UCSD-AML1 (cell line): ENCODE measurements at regions not wholly inside any gene's neighbourhood (a gene's known extent, or its start where the extent isn't known, plus 50 kb on each side); places are given as distances from the start of the nearest gene placed in this dataset.
"Not testable (repeated sequence)": the region's sequence is repeated elsewhere in the genome, so short reads cannot be mapped to it uniquely, and the experiment has no call there.

ENCODE experiments used
- DNase-seq: peaks from one replicate; lab custom pipeline; 2025; ENCODE audit not compliant: unreplicated experiment; lab: John Stamatoyannopoulos, UW

DNA sequence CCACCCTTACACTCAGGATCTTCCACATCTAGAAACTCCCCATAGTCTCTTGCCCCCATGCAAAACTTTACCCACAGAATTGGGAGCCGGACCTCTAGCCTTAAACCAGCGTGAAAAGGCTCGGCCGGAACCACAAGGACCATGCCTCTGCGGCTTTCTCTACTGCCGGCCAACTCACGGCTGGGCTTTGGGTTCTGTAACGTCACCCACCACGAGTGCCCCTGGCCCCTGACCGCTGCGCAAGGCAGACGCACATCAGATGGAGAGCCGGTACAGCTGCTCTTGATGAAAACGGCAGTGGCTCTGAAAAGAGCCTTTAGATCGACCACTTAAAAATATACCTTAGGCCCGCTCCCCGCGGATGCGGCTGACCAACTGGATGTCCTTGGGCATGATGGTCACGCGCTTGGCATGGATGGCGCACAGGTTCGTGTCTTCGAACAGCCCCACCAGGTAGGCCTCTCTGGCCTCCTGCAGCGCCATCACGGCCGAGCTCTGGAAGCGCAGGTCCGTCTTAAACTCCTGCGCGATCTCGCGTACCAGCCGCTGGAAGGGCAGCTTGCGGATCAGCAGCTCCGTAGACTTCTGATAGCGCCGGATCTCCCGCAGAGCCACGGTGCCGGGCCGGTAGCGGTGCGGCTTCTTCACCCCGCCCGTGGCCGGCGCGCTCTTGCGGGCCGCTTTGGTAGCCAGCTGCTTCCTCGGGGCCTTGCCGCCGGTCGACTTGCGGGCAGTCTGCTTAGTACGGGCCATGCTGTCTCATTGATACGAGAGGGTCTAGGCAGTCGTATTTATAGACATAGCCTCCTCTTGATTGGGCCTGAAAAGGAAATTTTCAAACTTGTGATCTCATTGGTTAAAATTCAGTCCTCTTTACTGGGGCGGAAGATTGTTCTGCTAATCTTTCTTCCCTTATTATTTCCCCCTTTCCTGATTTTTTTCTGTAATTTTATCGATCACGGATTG lies 66.3 kb downstream of the FAM72C start:
- DNase-seq, result not testable (repeated sequence)

- not testable (repeated sequence) for DNase-seq
Measured at GRCh38 chr1:143904622-143904979, 67.2 kb downstream of the FAM72C start.

GRCh38 chr1:143903899-143904621 lies 67.7 kb downstream of the FAM72C start:
- DNase-seq, result not testable (repeated sequence)

GRCh38 chr1:143896377-143896776 lies 75.4 kb downstream of the FAM72C start:
- DNase-seq, result not testable (repeated sequence)

GRCh38 chr1:143884932-143885574 lies 86.7 kb downstream of the FAM72C start:
- DNase-seq, result peak; percentile 65

GRCh38 chr1:143884532-143884931 lies 87.3 kb downstream of the FAM72C start:
- DNase-seq, result not testable (repeated sequence)

DNA sequence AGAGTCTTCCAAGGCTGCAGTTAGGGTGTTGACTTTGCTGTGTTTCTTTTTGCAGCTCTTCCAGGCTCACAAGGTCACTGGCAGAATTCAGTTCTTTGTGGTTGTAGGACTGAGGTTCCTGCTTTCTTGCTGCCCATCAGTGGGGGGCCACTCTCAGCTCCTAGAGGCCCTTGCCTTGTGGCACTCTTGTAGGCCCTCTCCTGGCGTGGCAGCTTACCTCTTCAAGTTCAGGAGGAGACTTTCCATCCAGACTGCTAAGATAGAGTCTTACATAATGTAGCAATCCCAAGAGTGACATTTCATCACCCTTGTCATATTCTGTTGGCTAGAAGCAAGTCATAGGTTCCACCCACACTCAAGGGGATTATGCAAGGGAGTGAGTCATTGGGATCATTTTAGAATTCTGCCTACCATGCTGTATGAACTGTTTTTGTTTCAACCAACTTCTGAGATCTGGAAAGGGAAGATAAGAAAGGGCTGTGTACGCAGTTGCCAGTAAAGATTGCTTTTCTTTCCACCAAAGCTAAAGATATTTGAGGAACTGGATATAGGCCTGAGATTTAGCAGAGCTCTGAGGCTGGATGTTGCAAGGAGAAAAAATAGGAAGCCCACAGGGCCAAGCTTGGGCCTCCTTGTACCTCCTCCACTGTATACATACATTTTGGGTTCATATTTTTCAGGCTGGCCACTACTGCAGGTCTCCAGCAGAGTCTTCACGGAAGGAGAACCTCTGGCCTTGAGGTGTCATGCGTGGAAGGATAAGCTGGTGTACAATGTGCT lies 91.8 kb downstream of the FAM72C start:
- not testable (repeated sequence) for DNase-seq

- DNase-seq, result not testable (repeated sequence)
Measured at GRCh38 chr1:143875947-143876346, 95.8 kb downstream of the FAM72C start.

GRCh38 chr1:143874625-143875024 lies 97.2 kb downstream of the FAM72C start:
- DNase-seq, result not testable (repeated sequence)

- DNase-seq, result not testable (repeated sequence)
Measured at GRCh38 chr1:143873650-143874049, 98.1 kb downstream of the FAM72C start.

DNA sequence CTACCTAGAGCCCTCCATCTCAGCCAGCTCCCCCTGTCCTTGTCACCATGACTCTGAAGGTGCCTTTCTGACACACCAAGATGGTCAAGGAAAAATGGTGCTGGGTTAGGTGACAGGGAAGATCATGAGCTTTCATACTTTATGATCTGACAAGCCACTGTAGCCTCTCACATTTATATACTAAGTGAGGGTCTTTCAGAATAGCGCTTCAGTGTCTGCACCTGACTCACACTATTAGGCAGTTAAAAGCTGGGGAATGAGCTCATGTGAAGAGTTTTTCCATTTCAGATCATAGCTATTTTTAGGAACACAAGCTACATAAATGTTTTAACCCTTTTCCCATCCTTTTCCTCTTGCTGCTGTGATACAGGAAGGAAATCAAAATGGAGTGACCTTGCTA lies 101.4 kb downstream of the FAM72C start:
- DNase-seq, result not testable (repeated sequence)

DNA sequence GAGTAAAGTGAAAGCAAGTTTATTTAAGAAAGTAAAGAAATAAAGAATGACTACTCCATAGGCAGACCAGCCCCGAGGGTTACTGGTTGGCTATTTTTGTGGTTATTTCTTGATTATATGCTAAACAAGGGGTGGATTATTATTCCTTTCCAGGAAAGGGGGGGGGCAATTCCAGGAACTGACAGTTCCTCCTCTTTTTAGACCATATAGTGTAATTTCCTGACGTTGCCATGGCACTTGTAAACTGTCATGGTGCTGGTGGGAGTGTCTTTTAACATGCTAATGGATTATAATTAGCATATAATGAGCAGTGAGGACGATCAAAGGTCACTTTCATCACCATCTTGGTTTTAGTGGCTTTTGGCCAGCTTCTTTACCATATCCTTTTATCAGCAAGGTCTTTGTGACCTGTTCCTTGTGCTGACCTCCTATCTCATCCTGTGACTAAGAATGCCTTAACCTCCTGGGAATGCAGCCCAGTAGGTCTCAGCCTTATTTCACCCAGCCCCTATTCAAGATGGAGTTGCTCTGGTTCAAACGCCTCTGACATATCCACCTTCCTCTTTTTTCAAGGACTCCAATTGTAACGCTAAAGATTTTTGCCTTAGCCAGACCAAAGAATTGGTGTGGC lies 104.1 kb downstream of the FAM72C start:
- DNase-seq, result not testable (repeated sequence)

- not testable (repeated sequence) for DNase-seq
Measured at GRCh38 chr1:143863901-143864520, 107.8 kb downstream of the FAM72C start.

- not testable (repeated sequence) for DNase-seq
Measured at GRCh38 chr1:143862722-143863121, 109.1 kb downstream of the FAM72C start.

- not testable (repeated sequence) for DNase-seq
Measured at GRCh38 chr1:143861306-143861705, 110.5 kb downstream of the FAM72C start.

DNA sequence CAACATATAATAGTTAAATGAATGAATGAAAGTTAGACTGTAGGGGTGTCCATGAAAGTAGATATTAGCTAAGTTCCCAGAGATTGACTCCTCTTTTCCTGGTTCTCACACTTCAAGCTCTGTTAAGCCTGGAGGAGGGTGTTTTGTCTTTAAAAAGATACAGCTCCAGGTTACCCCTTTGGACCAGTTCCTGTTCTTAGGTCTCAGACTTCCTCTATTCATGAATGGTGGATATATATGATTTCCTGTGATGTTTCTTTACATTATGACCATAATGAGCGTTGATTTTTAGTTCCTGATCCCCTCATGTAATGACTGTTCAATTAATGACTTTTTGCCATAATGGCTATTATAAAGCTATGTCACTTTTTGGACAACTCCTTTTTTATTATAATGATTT lies 115.9 kb downstream of the FAM72C start:
- not testable (repeated sequence) for DNase-seq

- DNase-seq, result not testable (repeated sequence)
Measured at GRCh38 chr1:143854069-143854468, 117.7 kb downstream of the FAM72C start.

DNA sequence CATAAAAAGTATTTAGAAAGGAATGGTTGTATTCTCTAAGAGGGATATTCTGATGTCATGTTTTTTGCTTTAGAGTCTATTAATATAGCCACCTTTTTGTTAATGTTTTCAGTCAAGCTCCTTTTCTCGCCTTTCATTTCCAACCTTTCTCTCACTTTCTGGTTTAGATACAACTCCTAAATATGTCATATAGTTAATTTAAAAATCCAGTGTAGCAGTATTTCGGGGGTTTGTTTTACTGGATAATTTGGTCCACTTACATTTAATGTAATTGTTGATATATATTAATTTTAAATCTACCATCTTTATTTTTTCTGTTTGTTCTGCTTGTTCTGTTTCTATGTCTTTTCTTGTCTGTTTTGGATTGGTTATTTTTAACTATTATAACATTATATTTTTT lies 121.1 kb downstream of the FAM72C start:
- not testable (repeated sequence) for DNase-seq

DNA sequence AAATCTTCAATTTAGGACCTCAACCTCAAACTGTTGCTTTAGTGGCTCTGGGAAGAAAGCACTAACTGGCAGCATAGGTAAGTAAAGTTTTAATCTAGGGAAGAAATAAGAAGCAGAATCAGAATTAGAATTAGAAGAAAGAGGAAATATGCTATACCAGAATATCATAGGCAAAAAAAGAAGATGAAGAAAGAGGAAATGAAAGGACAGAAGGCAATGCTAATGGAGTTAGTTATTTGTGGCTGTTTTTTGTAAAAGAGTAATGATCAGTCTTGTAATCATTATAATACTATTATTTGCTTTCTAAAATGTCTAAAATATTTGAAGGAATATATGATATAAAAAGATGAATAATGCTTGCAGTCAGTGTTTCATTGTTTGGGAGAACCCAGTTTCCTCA lies 122.9 kb downstream of the FAM72C start:
- not testable (repeated sequence) for DNase-seq

GRCh38 chr1:143845193-143845592 lies 126.6 kb downstream of the FAM72C start:
- not testable (repeated sequence) for DNase-seq
